ENCODE measurements at regions not wholly inside any gene's neighbourhood (a gene's known extent, or its start where the extent isn't known, plus 50 kb on each side); places are given as distances from the start of the nearest gene placed in this dataset.
"Not testable (repeated sequence)": the region's sequence is repeated elsewhere in the genome, so short reads cannot be mapped to it uniquely, and the experiment has no call there.

DNA sequence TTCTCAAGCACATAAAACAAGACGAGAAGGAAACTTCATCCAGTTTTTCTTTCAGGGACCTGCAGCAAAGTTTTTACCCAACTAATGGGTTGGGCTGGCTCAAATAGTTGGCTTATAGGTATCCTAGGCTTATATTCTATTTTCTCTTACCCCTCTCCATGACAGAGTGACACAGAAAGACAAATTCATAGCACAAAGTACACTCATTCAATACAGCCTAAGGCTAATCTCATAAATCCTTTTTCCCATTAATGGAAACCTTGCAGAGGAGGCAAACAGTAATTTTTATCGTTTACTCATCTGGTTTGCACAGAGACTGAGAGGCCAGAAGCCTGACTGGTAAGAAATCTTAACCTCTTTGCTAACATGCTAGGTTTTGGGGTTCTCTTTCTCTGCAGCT lies 1589.9 kb downstream of the SLITRK1 start:
- DNase-seq = no peak

DNA sequence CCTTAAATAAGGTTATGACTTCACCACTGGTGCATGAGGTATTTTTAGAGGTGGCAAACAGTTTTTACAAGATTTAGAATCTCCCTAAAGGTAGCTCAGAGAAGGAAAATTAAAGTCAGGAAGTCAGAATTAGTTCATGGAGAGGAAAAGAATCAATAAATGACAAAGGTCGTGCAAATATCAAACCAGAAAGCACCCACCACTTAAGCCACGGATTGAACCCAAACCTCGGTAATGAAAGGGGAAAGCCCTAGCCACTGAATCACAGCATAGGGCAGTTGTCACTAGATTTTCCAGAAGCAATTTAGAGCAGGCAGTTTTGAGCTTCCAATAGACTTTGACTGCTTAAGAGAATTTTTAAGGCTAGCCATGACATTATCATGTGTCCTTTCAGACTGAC lies 1590.4 kb downstream of the SLITRK1 start:
- no peak for DNase-seq

DNA sequence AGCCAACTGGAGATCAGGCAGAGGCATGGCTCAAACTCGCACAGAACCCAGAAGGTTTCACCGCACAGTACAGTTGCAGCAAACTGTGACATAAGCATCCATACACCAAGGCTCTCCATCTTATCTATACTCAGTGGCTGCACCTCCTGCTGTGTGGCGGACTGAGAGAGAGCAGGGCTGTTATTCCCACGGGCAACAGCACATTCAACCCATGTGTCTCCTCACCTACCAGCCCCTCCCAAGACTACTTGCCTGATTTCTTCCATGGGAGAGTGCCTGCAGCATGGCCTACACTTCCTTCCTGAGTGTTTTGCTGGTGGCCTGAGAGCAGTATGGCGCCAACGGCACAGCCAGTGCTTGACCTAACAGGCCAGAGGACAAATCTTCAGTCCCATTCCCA lies 1606.6 kb downstream of the SLITRK1 start:
- no peak for DNase-seq

DNA sequence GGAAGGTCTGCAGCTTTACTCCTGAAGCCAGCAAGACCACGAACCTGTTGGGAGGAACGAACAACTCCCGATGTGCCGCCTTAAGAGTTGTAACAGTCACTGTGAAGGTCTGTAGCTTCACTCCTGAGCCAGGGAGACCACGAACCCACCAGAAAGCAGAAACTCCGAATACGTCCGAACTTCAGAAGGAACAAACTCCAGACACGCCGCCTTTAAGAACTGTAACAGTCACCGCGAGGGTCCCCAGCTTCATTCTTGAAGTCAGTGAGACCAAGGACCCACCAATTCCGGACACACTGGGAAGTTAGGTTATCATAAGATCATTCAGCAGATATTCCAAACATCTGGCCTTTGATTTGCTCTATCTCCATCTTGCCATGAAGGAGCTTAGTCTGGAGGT lies 1623.0 kb downstream of the SLITRK1 start:
- no peak for DNase-seq

DNA sequence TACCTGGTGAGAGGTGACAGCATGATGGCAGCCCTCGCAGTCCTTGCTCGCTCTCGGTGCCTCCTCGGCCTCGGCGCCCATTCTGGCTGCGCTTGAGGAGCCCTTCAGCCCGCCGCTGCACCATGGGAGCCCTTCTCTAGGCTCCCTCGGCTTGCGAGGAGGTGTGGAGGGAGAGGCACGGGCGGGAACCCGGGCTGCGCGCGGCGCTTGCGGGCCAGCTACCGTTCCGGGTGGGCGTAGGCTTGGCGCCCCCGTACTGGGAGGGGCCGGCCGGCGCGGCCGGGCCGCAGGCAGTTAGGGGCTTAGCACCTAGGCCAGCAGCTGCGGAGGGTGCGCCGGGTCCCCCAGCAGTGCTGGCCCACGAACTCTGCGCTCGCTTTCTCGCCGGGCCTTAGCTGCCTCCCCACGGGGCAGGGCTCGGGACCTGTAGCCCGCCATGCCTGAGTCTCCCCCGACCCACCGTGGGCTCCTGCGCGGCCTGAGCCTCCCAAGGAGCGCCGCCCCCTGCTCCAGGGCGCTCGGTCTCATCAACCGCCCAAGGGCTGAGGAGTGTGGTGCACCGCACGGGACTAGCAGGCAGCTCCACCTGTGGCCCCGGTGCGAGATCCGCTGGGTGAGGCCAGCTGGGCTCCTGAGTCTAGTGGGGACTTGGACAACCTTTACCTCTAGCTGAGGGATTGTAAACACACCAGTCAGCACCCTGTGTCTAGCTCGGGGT lies 1624.3 kb downstream of the SLITRK1 start:
- no peak for DNase-seq

DNA sequence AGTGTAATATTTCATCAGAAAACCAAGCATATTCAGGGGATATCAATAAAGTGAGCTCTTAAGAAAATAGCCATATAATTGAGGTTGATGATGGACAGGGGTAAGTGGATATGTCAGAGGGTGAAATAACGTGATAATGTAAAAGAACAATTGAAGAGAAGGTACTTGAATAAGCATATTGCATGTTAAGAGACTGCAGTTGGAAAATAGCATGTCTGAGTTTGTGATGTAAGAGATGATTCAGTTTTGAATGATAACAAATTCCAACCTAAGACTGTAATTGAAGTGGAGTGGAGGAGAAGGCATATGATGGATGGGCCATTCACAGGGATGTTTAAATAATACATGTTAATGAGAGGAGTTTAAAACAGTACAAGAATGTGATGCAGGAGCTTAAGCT lies 1633.5 kb downstream of the SLITRK1 start:
- DNase-seq = no peak

DNA sequence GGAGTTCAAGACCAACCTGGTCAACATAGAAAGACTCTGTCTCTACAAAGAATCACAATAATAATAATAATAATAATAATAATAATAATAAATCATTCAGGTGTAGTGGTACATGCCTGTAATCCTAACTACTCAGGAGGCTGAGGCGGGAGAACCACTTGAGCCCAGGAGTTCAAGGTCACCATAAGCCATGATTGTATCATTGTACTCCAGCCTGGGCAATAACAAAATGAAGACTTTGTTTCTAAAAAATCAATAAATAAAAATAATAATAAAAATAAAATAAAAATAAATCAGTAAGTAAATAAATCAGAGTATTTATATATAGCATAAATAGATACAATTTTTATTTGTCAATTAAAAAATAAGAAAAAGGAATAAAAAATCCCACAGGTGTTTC lies 1636.4 kb downstream of the SLITRK1 start:
- DNase-seq = no peak

DNA sequence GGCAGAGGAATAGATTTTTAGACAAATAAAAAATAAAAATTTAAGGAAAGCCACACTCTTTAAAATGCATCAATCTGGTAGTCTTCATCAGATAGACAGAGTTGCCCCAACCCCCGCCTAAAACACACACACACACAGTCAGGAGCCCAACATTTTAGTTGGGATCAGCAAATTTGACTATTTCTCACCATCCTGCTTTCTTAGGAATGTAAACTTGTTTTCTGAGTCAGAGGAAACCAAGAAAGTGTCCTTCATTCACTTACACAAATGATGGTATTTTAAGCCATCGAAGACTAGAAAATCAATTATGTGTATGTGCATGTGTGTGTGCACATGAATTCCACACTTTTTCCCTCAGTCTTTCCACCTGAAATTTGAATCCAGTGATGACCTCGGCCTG lies 1657.5 kb downstream of the SLITRK1 start:
- no peak for DNase-seq

DNA sequence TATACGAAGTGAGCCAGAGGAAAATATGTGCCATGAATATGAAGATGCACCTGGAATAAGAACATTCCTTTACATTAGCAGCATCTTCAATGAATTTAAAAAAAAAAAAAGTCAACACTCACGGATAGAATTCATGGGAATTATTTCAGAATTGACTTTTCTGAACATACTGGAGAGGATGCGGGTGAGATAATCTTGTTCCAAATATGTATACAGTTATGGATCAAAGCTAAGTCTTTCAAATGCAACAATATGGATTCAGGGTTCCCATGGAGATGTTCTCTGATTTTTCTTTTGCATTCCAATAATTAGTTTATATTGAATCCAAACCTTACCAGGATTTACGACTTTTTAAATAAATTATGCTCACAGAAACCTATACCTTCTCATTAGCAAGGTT lies 1660.7 kb downstream of the SLITRK1 start:
- no peak for DNase-seq

DNA sequence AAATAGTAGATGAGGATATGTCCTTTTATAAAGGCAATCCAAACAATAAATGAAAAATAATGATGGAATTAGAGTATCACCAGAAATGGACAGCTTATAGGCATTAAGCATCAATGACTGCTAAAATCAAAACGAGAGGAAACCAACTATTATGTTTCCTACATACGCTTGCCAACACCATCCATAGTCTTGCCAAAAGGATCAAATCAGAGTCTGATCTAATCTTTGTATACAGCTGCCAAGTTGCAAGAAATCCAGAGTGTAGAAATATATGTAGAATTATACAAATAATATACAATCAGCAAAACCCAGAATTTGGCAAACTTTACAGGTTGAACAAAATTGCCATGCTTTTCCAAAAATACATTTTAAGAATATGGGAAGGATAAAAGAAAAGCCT lies 1661.6 kb downstream of the SLITRK1 start:
- DNase-seq = no peak

DNA sequence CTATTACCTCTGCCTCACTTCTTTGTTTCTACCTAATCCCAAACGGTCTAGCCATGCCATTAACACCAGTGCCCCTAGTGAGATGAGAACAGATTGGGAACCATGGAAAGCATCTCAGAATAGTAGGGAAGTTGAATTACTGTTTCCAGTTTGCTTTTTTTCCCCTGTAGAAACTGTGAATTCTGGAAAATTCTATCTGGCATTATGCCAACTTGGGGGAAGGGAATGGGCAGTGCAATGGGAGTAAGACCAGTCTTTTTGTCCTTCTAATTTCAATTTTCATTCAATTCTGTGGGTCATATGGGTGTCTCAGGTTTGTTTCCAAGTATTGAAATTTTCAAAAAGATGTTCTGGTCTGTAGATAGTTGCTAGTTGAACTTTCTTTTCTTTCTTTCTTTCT lies 1666.1 kb downstream of the SLITRK1 start:
- no peak for DNase-seq

DNA sequence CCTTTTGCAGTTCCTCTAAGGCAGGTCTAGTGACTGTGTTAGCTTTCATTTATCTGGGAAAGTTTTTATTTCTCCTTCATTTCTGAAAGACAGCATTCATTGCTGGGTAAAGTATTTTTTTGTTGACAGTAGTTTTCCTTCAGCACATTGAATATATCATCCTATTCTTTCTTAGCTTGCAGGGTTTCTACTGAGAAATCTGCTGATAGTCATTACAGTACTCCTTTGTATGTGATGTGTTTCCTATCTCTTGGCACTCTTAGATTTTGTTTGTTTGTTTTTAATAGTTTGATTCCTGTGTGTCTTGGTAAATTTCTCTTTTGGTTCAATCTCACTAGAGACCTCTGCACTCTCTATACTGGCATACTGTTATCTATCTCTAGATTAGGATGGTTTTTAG lies 1667.9 kb downstream of the SLITRK1 start:
- no peak for DNase-seq

DNA sequence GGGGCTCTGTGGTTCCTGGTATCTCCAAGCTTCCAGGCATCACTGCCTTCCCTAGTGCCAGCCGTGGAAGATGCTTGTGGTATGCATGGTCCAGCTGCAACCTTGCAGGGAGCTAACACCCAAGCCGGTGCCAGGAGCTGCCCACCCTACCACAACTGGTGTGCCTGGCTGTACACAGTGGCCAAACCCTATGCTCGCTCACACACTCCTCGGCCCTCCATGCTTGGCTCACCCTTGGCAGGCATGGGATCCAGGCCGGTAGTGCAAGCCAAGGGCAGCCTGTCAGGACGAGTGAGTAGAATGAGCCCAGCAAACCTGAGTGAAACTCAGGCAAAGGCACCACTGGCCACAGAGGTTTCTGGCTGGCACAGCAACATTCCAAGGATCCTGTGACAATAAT lies 1676.0 kb downstream of the SLITRK1 start:
- DNase-seq = no peak

DNA sequence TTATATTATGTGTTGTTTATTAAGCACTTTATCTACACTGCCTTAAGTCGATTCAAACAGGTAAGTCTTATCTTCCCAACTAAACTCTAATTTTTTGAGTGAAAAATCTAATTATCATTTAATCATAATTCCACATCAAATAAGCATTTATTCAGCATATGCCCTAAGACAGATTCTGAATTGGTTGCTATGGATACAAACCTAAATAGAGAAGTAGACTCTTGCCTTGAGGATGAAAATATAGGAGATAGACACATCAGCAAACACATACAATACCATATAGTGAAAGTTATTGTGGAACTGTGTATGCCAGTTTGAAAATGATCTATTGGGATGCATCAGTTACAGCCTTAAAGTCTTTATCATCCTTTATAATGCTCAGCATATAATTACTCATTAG lies 1679.9 kb downstream of the SLITRK1 start:
- no peak for DNase-seq

DNA sequence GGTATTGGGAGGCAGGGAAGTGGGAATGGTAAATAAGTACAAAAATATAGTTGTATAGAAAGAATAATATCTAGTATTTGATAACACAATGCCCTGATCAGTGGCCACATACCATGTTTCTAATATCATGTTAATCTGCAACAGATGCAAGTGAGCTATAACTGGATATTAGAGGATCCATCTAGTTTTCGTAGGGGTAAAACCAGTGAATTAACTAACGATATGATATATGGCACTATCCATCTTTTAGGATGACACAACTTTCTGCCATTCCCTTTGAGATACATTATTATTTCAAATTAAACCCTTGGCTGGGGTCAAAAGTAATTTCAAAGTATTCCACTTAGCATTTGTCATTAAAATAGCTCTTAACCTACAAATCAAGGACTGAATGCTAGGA lies 1686.2 kb downstream of the SLITRK1 start:
- no peak for DNase-seq

DNA sequence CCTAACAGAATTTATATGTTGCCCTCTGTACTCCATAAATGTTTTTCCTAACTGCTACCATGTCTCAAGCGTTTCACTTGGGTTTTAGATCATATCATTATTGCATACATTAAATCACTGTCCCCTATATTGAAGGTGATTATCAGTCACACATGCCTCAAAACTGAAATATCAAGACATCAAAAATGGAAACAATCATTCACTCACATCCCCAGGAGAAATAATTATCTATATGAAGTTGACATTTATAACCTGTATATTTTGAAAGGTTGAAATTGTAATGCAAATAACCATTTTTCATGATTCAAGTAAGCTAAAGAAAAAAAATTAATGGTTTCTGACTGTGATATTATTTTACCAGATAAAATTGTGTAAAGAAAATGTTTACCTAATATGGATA lies 1695.0 kb downstream of the SLITRK1 start:
- no peak for DNase-seq

DNA sequence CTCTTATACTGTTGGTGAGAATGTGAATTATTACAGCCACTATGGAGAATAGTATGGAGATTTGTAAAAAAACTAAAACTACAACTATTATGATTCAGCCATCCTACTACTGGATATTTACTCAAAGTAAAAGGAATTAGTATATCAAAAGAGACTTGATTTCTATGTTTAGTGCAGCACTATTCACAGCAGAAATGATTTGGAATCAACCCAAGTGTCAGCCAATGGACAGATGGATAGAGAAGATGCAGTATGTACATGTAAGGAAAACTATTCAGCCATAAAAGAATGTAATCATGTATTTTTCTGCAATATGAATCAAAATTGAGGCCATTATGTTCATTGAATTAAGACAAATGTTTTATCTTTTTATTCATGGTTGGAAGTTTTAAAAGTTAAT lies 1705.5 kb downstream of the SLITRK1 start:
- DNase-seq = no peak

DNA sequence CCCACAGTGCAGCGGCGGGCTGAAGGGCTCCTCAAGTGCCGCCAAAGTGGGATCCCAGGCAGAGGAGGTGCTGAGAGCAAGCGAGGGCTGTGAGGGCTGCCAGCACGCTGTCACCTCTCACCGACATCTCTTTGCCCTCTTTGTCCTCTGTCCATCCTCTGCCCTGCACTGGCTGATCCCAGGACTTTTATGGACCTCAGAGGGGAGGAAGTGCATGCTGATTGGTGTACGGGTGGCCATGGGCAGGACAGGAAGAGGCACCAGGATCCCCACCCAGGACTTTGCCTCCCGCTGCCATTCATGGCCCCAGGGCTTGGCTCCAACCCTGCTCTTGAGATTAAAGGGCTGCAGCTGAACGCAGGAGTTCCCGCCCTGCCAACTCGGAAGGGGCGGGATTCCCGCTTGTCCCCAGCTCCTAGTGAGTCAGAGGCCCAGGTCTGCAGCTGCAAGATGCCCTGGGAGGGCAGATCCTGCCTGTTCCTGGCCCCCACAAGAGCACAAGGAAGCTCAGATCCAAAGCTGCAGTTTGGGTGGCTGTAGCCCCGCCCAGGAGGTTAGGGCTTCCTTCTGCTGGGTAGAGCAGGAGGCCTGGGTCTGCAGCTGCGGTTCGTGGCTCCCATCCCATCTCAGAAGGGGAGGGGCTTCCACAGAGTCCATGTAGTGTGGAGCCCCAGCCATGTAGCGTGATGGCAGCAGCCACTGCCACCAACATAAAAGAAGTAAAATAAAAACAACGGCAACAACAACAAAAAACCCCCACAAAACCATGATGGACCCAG lies 1716.7 kb downstream of the SLITRK1 start:
- DNase-seq = no peak

DNA sequence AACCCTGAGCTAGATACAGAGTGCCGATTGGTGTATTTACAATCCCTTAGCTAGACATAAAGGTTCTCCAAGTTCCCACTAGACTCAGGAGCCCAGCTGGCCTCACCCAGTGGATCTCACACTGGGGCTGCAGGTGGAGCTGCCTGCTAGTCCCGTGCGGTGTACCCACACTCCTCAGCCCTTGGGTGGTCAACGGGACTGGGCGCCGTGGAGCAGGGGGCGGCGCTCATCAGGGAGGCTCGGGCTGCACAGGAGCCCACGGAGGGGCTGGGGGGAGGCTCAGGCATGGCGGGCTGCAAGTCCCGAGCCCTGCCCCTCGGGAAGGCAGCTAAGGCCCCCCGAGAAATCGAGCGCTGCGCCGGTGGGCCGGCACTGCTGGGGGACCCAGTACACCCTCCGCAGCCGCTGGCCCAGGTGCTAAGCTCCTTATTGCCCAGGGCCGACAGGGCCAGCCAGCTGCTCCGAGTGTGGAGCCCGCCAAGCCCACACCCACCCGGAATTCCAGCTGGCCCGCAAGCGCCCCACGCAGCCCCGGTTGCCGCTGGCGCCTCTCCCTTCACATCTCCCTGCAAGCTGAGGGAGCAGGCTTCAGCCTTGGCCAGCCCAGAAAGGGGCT lies 1717.4 kb downstream of the SLITRK1 start:
- not testable (repeated sequence) for DNase-seq

DNA sequence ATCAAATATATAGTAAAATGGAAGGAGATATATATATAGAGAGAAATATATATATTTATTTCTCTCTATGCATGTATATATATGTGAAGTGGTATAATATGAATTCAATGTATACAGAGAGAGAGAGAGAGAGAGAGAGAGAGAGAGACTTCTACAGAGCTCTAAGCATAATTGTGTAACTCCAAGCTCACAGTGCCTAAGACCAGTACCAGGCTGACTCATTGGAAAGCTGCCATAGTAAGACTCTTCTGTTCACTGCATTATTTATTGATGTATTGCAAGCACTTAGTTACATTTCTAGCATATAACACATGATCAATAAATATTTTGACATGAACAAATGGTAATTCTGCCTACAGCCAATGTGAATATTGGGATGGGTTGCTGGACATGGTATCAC lies 1734.7 kb downstream of the SLITRK1 start:
- DNase-seq = no peak

DNA sequence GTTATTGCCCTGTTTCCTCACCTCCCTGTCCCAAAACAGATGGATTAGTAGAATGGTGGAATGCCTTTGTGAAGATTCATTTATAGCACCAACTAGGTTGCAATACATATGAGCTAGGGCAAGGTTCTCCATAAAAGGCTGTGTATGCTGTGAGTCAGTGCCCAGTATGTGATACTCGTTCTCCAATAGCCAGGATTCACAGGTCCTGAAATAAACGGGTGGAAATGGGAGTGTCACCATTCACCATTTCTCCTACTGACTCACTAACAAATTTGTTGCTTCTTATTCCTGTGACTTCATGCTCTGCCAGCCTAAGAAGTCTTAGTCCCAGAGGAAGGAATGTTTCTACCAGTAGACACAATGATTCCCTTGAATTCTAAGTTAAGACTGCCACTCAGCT lies 1745.4 kb downstream of the SLITRK1 start:
- no peak for DNase-seq

DNA sequence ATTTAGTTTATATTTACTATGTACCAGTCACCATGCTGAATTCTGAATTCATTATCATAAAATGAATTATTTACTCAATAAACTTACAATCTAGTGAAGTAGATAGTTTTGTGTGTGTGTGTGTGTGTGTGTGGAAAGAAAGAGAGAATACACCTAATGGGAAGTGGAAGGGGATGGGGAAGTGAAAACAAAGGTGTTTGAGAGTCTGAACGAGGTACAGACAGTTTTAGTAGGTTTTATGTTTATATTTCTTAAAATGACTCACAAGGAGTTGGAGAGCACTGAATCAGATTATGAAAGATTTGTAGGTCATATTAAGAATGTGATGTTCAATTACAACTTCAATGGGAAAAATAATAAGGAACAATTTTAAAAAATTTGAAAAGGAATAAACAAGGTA lies 1753.0 kb downstream of the SLITRK1 start:
- DNase-seq = no peak

DNA sequence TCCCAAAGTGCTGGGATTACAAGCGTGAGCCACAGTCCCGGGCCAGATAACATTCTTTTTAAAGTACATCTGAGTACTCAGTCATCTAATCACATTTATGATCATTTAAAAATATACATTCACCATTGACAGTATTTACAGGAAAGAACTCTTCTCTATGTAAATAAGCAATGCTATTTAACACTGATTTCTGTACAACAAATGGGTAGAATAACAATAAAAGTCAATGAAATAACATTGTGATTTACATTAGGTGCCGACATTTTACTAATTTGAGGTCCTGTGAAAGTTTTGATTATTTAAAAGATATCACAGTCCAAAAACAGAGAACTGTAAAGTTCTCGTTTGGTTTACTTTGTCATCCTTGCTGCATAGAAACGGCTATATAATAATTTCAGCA lies 1763.7 kb downstream of the SLITRK1 start:
- DNase-seq = no peak

DNA sequence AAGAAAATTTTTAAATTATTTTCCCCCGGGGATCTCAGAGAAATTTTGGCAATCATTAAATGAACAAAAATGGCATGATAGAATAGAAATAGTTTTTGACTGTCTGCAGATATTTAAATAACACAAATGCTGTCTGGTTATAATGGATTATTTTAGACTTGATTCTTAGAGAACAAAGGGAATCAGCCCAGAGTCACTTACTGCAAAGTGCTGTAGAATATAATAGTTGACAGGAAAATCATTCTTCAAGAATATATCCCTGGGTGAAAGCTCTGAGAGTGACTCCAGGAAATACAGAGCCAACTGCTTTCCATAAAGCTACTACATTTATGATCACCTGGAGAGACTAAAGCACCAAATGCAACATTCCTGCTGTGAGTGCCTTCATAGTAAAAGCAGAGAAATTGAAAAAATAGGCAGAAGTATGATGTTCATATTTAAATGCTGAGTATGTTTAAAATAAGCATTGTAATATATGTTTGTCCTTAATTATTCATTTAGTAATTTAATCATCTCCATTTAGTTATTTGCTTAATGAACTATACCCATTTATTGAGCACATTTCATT lies 1765.8 kb downstream of the SLITRK1 start:
- DNase-seq = no peak
